Glomerular endothelial cell (primary cell): ENCODE measurements at regions not wholly inside any gene's neighbourhood (a gene's known extent, or its start where the extent isn't known, plus 50 kb on each side); places are given as distances from the start of the nearest gene placed in this dataset.

Experiments used
- DNase-seq: peaks from one replicate; pipeline ENCODE4 v3.0.0-alpha.2; 2011; ENCODE audit warnings: low read depth, low spot score; ENCODE audit errors: extremely low read depth

DNA sequence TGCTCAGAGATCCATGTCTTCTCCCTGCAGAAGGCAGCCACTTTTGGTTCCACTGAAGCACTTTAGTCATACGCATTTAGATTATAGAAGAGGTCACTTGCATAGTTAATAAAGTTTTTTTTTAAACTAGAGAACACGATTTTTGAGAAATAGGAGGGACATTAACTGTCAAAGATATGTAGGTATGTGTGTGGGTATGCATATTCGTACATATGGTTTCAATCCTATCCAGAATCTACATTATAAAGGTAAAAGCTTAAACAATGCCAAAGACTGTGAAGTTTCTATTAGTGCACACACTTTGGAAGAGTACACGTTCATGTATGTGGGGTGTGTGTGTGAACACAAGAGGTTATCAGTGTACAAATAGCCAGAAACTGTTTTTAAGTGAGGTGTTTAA is 103.2 kb downstream of the BTBD3 start:
- DNase-seq: no peak

DNA sequence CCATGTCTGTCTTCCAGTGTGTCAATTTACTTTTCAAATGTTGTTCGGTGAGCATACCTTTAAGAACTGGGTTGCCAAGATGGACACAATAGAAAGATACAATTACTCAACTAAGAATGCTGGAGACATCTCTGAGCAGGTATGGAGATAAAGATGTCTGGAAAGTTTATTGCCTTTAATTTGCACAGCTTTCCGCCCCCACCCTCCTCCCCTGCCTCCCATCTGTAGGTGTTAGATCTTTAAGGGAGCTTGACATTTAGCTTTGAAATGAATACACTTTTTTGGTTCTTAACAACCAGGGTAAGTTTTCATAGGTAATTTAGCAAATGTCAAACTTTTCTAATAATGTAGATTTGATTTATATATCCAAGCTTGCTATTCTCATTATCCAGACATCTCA is 104.4 kb downstream of the BTBD3 start:
- no peak for DNase-seq

DNA sequence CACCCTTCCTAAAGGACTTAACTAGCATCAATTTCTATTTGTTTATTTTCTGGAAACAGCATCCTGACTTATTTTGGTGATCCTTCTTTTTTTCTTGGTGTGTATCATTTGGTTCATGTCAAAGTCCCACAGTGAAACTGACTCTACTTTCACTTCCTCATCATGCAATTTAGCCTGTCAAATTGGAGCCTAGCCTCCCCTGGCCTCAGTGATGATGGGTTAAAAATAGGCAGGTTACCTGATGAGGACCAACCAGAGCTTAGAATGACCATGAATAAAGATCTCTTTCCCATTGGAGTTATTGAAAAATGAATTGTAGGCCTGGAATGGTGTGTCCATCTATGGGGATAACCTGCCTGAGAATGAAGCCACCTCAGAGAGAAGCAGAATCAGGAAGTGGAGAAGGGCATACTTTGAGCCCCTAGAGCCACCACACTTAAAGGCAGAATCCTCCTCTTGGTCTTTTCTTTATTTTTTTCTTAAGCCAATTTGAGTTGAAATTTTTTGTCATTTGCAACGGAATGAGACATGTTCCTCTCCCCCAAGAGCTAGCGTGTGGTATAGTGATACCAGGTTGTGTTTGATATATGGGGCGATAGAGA is 105.6 kb downstream of the BTBD3 start:
- DNase-seq: no peak

DNA sequence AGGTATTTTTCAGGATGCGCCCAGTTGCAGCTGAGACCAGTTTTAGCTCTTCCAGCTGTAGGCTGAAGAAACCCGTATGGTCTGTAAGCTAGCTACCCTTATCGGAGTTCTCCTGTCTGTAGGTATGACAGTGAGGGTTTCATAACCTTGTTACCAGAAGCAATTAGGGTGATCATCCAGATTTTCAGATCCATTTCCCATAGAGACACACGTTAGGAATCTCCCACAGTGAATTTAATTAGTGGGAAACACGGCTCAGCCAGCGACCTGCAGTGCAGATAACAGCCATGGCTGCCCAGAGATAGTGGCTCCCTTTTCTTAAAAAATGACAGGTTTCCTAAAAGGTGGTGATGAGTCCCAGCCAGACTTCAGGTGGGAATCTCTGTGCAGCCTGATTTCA is 111.1 kb downstream of the BTBD3 start:
- DNase-seq: no peak

DNA sequence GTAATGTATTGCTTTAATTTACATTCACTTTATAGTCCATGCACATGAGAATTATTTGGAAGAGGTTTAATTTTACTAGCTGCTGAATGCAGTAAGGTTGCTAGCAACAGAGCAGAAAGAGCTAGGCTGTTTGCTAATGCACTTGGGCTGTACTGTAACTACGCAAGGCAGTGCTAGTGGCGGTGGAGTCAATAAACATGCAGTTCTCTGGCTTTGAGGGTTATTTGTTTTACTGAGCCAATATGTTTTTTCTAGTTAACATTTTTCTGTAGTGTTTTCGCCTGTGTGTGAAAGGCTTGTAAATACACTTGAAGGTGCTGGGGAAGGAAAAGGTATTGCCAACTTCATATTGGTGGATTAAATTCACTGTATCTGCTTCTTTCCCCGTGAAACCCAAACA is 112.8 kb downstream of the BTBD3 start:
- DNase-seq: no peak

DNA sequence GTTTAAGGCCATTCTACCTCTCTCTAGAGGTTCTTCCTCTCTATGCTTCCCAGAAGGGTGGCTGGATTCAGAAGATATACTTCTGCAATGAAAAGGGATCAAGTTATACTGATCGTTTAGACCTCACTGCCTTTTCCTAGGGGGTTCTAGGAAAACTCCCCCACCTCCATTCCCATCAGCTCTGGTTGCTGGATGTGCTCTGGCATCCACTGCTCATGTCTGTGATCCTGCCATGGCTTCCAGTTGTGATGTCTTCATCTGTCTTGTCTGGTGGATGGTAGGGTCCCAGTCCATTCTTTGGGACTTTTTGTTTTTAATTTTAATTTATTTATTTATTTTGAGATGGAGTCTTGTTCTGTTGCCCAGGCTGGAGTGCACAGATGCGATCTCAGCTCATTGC is 118.4 kb downstream of the BTBD3 start:
- DNase-seq: no peak

DNA sequence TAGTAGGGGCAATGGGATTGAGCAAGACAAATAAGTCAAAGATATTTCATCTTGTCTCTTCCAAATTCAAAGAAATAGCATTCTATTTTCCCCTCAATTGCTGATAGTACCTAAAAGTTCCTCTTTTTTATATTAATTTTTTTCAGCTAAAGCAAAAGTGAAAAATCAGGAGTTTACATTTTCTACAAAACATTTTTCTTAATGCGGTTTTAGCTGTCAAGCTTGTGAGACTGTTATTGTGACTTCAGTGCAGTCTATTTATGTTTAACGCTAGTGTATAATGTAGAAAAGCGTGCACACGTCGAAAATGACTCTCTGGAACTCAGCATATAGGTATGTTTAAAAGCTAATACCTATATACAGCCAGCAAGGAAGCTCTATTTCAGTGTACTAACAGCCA is 119.8 kb downstream of the BTBD3 start:
- no peak for DNase-seq

DNA sequence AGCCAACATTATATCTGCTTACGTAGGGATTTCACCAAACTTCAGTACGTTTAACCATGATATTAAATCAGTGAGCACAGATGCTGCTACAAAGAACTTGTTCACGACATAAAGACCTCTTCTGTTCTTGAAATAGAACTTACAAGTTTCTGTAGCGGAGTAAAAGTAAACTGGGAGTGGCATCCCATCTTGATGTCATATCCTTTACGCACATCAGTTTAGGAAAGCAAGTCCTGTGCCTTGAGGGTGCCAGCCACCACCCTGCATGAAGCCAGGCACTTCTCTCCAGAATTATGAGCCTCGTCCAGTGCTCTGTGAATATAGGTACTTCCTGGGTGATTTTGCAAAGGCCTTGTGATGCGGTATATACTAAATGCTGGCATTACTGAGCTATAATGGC is 122.6 kb downstream of the BTBD3 start:
- DNase-seq: no peak

DNA sequence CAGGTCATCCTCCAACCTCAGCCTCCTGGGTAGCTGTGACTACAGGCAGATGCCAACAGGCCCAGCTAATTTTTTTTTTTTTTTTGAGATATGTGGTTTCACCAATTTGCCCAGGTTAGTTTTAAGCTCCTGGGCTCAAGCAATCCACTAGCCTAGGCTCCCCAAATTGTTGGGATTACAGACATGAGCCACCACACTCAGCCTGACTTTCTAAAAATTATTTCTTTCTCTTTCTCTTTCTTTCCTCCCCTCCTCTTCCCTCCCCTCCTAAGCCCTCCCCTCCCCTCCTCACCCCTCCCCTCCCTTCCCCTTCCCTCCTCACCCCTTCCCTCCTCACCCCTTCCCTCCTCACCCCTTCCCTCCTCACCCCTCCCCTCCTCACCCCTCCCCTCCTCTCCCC is 127.3 kb downstream of the BTBD3 start:
- no peak for DNase-seq

DNA sequence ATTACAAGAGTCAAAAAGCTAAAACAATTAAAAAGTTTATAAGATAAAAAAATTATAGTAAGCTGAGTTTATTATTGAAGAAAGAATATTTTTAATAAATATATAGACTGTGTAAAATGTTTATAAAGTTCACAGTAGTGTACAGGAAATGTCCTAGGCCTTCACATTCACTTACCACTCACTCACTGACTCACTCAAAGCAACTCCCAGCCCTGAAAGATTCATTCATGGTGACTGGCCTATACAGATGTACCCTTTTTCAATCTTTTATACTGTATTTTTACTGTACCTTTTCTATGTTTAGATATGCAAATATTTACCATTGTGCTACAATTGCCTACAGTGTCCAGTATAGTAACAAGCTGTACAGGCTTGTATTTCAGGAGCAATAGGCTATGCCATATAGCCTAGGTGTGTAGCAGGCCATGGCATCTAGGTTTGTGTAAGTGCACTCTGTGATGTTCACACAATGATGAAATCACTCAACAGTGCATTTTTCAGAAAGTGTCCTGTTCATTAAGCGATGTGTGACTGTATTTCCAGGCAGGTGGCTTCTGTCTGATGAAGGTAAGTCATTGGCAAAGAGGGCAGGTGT is 130.2 kb downstream of the BTBD3 start:
- DNase-seq: no peak

DNA sequence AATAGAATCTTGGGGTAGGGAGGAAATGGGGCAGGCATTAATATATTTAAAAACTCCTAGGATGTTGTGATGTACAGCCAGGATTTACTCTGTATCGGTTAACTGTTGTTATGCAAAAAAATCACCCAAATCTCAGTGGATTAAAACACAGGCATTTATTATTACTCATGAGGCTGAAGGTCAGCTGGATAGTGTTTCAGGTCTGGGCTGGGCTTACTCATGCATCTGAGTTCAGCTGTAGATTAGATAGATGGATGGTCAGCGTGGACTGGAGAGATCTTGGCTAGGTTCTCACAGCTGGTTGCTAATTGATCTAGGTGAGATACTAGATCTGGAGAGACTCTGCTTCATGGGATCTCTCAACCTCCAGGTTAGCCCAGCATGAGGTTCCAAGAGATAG is 131.4 kb downstream of the BTBD3 start:
- DNase-seq: no peak

DNA sequence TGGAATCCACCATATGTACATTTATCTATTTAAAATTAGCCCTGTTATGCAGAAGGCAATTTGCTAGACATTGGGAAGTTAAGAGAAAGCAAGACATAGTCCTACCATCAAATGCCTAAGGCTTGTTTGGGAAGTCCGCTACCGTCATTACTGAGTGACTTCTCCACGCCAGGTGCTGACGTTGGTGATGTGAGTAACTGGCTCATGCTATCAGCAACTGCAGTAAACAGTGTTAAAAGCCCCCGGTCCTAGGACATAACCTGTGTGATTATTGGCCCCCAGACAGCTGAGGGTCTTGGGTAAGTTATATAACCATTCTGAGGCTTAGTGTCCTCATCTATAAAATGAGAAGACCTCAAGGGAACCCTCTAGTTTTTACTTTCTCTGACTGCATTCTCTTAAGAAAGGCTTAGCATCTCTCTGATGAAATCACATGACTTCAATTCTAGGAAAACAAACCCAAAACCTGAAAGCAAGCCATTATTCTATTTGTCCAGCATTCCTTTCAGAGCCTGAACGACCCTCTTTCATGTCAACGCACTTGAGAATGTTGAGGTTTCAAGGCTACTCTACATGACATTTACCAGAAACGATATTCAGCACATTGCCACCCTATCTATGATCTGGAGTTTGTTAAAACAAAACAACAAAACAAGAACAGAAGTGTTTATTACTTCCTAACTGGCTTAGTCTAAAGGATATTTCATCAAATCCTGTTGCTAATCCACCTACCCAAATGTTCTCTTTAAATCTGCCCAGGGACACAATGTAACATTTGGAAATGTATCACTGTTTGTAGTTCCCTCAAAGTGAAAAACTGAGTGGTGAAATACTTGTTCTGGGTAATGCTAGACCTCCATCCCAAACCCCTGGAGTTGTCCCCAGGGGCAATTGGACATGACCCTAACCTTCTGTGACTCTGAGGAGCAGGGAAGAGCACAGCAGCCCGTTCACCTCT is 133.8 kb downstream of the BTBD3 start:
- DNase-seq: no peak

DNA sequence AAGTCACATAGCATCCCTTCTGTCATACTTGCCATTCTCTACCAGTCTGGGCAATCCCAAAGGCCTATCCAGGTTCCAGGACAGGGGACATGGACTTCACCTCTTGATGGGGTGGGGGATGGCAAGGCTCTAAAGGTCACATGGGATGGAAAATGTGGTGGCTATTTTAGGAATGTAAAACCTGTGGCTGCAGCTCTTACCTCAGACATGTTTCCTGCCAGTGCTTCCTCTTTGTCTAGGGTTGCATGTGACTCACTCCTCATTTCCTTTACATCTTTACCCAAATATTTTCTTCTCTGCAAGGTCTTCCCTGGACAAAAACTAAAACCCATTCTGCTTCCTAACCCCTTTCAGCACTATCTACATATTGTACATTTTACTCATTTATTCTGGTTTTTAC is 135.7 kb downstream of the BTBD3 start:
- DNase-seq: peak; percentile 78

DNA sequence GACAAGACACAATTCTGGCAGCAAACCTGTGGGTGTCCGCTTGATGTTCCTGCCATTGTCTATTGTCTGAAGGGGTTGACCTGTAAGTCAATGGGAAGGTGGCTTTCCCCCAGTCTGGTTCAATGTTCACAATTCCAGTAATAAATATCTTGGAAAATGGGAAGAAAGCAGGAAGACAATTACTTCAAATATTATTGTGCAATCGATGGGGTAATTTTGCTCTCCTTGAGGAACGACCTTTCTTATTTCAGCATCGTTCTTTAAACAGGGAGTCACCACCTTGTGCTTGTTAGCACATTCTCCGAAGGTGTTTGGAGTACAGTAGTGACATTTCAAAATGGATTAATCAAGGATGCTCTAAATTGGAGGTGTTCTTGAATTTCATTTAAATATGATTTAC is 136.9 kb downstream of the BTBD3 start:
- DNase-seq: no peak

DNA sequence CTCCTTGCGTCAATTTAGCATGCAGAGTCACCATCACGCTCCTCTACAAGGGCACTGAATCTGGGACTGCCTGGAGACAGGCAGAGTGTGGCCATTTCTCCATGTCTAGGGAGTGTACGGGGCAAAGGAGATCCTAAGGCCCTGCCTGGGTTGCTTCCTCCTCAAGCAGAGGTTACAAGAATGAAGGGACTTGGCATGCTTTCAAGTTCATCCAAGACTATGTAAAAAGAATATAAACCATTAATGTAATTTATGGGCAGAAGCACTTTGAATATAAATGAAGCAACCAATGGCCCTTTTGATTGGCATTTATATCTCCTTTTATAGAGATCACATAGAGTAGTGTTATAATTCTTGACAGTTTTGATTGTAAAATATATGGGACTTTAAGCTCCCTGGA is 137.5 kb downstream of the BTBD3 start:
- DNase-seq: no peak

DNA sequence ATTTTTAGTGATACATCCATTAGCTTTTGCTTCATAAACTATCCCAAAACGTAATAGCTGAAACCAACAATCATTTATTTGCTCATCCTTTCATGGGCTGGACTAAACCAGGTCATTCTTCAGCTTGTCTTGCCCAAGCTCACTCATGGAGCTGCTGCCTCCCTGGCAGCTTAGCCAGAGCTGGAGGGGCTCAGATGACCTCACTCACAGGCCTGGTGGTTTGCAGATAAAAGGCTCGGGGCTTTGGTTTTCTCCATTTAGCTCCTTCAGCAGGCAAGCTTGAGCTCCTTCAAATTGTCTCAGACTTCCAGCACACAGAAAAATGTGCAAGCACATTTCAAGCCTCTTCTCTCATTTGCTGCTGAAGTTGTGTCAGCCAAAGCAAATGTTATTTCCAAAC is 139.1 kb downstream of the BTBD3 start:
- DNase-seq: no peak

DNA sequence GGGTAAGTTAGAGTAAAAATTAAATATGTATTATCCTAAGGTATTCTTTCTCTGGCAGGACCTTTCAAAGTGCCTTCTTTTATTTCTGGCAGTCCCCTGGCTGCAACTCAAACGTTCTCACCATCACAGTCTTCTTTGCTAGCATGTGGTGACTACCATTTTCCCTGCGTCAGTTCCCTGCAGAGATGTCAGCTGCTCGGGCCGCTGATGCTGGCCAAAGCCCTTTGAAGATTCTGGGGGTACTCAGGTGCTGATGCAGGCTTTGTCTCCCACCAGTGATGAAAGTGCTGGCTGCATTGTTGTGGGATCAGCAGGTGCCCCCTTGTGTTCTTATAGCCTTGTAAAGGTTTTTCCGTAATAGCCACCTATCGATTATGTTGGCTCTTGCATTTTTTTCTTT is 140.1 kb downstream of the BTBD3 start:
- DNase-seq: no peak

DNA sequence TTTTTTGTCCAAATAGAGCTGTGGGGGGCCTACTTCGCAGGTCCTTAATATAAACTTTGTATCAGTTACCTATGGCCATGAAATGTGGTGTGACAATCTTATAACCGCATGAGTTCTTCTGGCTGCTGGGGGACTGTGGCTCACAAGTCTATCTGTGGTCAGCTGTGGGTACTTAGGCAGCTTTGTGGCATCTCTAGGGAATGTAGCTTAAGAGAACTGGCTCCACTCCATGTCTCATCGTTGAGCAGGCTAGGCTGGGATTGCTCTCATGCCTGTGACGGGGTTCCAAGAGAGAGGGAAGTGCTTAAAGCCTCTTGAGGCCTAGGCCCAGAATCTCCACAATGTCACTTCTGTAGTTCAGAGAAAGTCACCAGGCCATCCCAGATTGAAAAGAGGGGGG is 140.5 kb downstream of the BTBD3 start:
- DNase-seq: no peak

DNA sequence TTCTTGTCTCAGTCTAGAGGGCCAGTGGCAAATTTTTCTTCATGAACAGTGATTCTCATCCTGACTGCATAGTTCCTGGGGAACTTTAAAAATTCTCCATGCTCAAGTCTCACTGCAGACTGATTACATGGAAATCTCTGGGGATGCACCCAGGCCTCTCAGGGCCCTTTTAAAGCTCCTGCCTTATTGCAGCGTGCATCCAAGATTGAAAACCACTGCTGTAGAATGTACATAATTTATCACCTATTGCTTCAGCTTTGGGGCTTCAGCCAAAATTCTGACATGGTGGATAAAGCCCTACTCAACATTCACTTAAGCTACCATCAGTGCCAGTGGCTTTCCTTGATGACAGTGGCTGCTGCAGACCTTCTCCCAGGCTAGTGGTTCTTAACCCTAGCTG is 143.8 kb downstream of the BTBD3 start:
- no peak for DNase-seq

DNA sequence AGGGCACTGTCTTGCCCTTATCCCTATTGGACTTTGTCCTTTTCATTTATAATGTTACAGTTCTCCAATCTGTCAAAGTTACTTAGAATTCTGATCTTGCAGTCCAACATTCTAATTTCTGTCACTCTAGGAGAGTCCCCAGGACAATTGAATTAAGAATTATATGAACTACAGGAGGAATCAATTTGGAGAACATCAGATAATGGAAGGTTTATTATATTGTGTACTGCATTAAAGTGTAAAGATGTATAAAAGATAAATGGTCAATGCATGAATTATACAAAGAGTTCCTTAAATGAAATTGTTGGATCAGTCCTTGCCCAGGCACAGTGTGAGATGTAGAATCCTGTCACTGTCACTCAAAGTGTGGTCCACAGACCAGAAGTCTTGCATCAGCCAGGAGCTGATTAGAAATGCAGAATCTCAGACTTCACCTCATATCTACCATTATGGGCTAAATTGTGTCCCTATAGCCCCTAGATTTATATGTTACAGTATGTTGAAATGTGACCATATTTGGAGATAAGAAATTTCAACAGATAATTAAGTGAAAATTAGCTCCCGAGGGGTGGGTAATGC is 145.5 kb downstream of the BTBD3 start:
- DNase-seq: no peak

DNA sequence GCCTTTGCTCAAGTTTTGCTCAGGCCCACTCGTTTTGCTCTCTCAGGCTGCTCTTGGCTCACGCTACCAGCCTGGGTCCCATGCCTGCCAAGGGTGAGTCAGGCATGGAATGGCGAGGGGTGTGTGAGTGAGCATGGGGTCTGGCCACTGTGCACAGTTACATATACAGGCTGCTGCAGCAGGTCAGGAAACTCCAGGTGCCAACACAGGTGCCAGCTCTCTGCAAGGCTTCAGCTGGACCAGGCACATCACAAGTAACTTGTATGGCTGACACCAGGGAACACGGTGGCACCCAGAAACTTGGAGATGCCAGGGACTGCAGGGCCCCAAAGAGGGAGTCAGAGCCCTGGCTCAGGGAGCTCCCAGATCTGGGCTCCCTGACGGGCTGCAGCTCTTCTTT is 146.8 kb downstream of the BTBD3 start:
- no peak for DNase-seq

DNA sequence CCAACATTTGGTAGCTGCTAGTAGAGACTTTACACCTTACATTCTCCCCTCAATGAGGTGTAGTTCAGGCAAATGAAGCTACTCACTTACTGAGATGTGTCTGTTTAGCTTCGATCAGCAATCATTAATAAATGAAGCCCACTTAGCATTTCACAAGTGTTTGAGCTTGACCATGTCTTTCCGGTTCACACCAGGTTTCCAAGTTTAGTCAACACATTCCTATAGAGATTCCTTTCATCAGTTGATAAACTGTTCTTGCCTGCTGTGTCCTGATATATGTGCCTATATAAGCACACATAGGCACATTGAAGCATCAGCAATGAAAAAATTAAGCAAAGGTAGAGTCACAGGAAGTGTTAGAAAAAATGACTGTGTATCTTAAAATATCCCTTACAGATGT is 150.0 kb downstream of the BTBD3 start:
- DNase-seq: no peak
